Astrocyte (in vitro differentiated cells and primary cell): ENCODE measurements at regions not wholly inside any gene's neighbourhood (a gene's known extent, or its start where the extent isn't known, plus 50 kb on each side); places are given as distances from the start of the nearest gene placed in this dataset.

Experiments
- EZH2 ChIP-seq: IDR thresholded peaks from 2 replicates; pipeline ENCODE4 v1.6.1; 2012; ENCODE audit warnings: mild to moderate bottlenecking, low read length, inconsistent platforms; ENCODE audit not compliant: insufficient read depth
- TF ChIP-seq, protein P1 (sequence below): IDR thresholded peaks from 2 replicates; pipeline ENCODE4 v1.5.1; 2011; ENCODE audit warnings: low read depth, mild to moderate bottlenecking, inconsistent platforms, low read length, moderate library complexity; ENCODE audit not compliant: insufficient read depth

DNA sequence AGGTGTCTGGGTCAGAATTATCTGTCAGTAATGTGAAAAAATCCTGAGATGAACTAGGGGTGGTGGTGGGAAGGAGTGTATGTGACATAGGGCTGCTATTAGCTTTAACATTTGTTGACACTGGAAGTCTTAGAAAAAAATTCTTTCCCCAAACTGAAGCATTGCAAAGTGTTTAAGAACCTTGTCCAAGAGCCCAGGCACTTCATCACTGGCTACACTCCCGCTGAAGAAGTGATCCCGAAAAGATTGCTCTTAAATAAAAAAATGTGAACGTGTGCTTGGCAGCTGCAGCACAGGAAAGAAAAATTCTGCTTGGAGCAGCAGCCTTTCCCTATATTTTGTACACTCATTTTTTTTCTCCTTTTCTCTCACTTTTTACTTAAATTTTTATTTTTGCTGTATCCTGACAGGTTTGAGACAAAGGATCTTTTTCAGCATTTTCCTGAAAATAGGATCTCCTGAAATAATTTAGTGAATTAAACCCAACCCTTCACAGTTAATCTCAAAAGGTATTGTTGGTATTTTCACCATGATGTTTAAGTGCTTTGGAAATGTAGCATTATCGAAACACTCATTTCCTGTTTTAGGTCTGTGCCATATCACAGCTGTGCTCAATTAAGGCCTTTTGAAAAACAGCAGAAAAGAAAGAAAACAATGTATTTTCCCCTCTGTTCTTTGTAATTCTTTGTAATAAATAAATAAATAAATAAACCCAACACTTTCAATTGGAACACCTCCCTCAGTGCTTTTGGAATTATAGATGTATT is 477.6 kb downstream of the ZNF385D start:
- TF ChIP-seq, protein P1, sequence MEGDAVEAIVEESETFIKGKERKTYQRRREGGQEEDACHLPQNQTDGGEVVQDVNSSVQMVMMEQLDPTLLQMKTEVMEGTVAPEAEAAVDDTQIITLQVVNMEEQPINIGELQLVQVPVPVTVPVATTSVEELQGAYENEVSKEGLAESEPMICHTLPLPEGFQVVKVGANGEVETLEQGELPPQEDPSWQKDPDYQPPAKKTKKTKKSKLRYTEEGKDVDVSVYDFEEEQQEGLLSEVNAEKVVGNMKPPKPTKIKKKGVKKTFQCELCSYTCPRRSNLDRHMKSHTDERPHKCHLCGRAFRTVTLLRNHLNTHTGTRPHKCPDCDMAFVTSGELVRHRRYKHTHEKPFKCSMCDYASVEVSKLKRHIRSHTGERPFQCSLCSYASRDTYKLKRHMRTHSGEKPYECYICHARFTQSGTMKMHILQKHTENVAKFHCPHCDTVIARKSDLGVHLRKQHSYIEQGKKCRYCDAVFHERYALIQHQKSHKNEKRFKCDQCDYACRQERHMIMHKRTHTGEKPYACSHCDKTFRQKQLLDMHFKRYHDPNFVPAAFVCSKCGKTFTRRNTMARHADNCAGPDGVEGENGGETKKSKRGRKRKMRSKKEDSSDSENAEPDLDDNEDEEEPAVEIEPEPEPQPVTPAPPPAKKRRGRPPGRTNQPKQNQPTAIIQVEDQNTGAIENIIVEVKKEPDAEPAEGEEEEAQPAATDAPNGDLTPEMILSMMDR, result no peak
- no peak for TF ChIP-seq EZH2
